ENCODE measurements at regions not wholly inside any gene's neighbourhood (a gene's known extent, or its start where the extent isn't known, plus 50 kb on each side); places are given as distances from the start of the nearest gene placed in this dataset.
"Not testable (repeated sequence)": the region's sequence is repeated elsewhere in the genome, so short reads cannot be mapped to it uniquely, and the experiment has no call there.

- H3K36me3 ChIP-seq (ENCODE audit: control insufficient read depth in 2 of 2, insufficient read depth in 2 of 2, low read length in 1 of 2), result no peaks in the 10 kb centered on the region
- no peaks in the 10 kb centered on the region for H3K27me3 ChIP-seq (ENCODE audit: control insufficient read depth in 2 of 2, insufficient read depth in 1 of 2, low read length in 1 of 2)
- no peak overlapping the region for H3K4me3 ChIP-seq (ENCODE audit: low read length in 2 of 2)
- DNase-seq (ENCODE audit: low read depth in 6 of 9, low spot score in 9 of 9), result no peak
- H3K27ac ChIP-seq (ENCODE audit: low read depth in 1 of 2, low read length in 1 of 2), result no peak overlapping the region
- H3K4me1 ChIP-seq (ENCODE audit: control insufficient read depth in 2 of 2, insufficient read depth in 2 of 2, low read length in 2 of 2), result no peaks in the 10 kb centered on the region
- H3K9me3 ChIP-seq (ENCODE audit: control insufficient read depth in 2 of 2, insufficient read depth in 1 of 2, low read length in 1 of 2), result peaks cover 4 to 42% of the 10 kb centered on the region in 2 donors
- 47% methylated on average over 57 of the region's 57 CpGs for WGBS
Observed at GRCh38 chr20:29409833-29410805, 1847.3 kb upstream of the DEFB115 start.

- Histone ChIP-seq H3K27me3 (ENCODE audit: control insufficient read depth in 2 of 2, insufficient read depth in 1 of 2, low read length in 1 of 2) (no peaks in the 10 kb centered on the region), H3K9me3 (ENCODE audit: control insufficient read depth in 2 of 2, insufficient read depth in 1 of 2, low read length in 1 of 2) (peaks cover 4 to 46% of the 10 kb centered on the region in 2 donors), H3K27ac (ENCODE audit: low read depth in 1 of 2, low read length in 1 of 2) (no peak overlapping the region), H3K4me1 (ENCODE audit: control insufficient read depth in 2 of 2, insufficient read depth in 2 of 2, low read length in 2 of 2) (no peaks in the 10 kb centered on the region), H3K4me3 (ENCODE audit: low read length in 2 of 2) (no peak overlapping the region), H3K36me3 (ENCODE audit: control insufficient read depth in 2 of 2, insufficient read depth in 2 of 2, low read length in 1 of 2) (no peaks in the 10 kb centered on the region)
- no peak for DNase-seq (ENCODE audit: low read depth in 6 of 9, low spot score in 9 of 9)
- 51% methylated on average over 44 of the region's 44 CpGs for WGBS
Observed at GRCh38 chr20:29410806-29411457, 1846.5 kb upstream of the DEFB115 start.

GRCh38 chr20:29411458-29411820 is 1846.0 kb upstream of the DEFB115 start:
- H3K27me3 ChIP-seq (ENCODE audit: control insufficient read depth in 2 of 2, insufficient read depth in 1 of 2, low read length in 1 of 2); H3K27ac ChIP-seq (ENCODE audit: low read depth in 1 of 2, low read length in 1 of 2); DNase-seq (ENCODE audit: low read depth in 6 of 9, low spot score in 9 of 9); H3K36me3 ChIP-seq (ENCODE audit: control insufficient read depth in 2 of 2, insufficient read depth in 2 of 2, low read length in 1 of 2); H3K4me3 ChIP-seq (ENCODE audit: low read length in 2 of 2); H3K4me1 ChIP-seq (ENCODE audit: control insufficient read depth in 2 of 2, insufficient read depth in 2 of 2, low read length in 2 of 2): not testable (repeated sequence)
- peaks cover 4 to 48% of the 10 kb centered on the region in 2 donors for H3K9me3 ChIP-seq (ENCODE audit: control insufficient read depth in 2 of 2, insufficient read depth in 1 of 2, low read length in 1 of 2)
- 57% methylated on average over 30 of the region's 30 CpGs for WGBS

GRCh38 chr20:29419378-29419777 is 1838.1 kb upstream of the DEFB115 start:
- no peak for DNase-seq (ENCODE audit: low read depth in 6 of 9, low spot score in 9 of 9)
- H3K9me3 ChIP-seq (ENCODE audit: control insufficient read depth in 2 of 2, insufficient read depth in 1 of 2, low read length in 1 of 2), result peaks cover 0 to 10% of the 10 kb centered on the region in 2 donors
- H3K36me3 ChIP-seq (ENCODE audit: control insufficient read depth in 2 of 2, insufficient read depth in 2 of 2, low read length in 1 of 2), result no peaks in the 10 kb centered on the region
- no peaks in the 10 kb centered on the region for H3K4me1 ChIP-seq (ENCODE audit: control insufficient read depth in 2 of 2, insufficient read depth in 2 of 2, low read length in 2 of 2)
- no peak overlapping the region for H3K27ac ChIP-seq (ENCODE audit: low read depth in 1 of 2, low read length in 1 of 2)
- no peaks in the 10 kb centered on the region for H3K27me3 ChIP-seq (ENCODE audit: control insufficient read depth in 2 of 2, insufficient read depth in 1 of 2, low read length in 1 of 2)
- H3K4me3 ChIP-seq (ENCODE audit: low read length in 2 of 2), result no peak overlapping the region

GRCh38 chr20:29427201-29428060 is 1830.0 kb upstream of the DEFB115 start:
- H3K27me3 ChIP-seq (ENCODE audit: control insufficient read depth in 2 of 2, insufficient read depth in 1 of 2, low read length in 1 of 2), result no peaks in the 10 kb centered on the region
- H3K4me3 ChIP-seq (ENCODE audit: low read length in 2 of 2), result no peak overlapping the region
- H3K36me3 ChIP-seq (ENCODE audit: control insufficient read depth in 2 of 2, insufficient read depth in 2 of 2, low read length in 1 of 2), result no peaks in the 10 kb centered on the region
- 47% methylated on average over 38 of the region's 38 CpGs for WGBS
- peaks cover 0 to 8% of the 10 kb centered on the region in 2 donors for H3K9me3 ChIP-seq (ENCODE audit: control insufficient read depth in 2 of 2, insufficient read depth in 1 of 2, low read length in 1 of 2)
- H3K27ac ChIP-seq (ENCODE audit: low read depth in 1 of 2, low read length in 1 of 2), result no peak overlapping the region
- no peaks in the 10 kb centered on the region for H3K4me1 ChIP-seq (ENCODE audit: control insufficient read depth in 2 of 2, insufficient read depth in 2 of 2, low read length in 2 of 2)
- no peak for DNase-seq (ENCODE audit: low read depth in 6 of 9, low spot score in 9 of 9)

GRCh38 chr20:29430531-29430930 is 1826.9 kb upstream of the DEFB115 start:
- peaks cover 0 to 8% of the 10 kb centered on the region in 2 donors for H3K9me3 ChIP-seq (ENCODE audit: control insufficient read depth in 2 of 2, insufficient read depth in 1 of 2, low read length in 1 of 2)
- H3K36me3 ChIP-seq (ENCODE audit: control insufficient read depth in 2 of 2, insufficient read depth in 2 of 2, low read length in 1 of 2), result no peaks in the 10 kb centered on the region
- H3K27ac ChIP-seq (ENCODE audit: low read depth in 1 of 2, low read length in 1 of 2), result no peak overlapping the region
- WGBS, result 42% methylated on average over 43 of the region's 43 CpGs
- no peaks in the 10 kb centered on the region for H3K27me3 ChIP-seq (ENCODE audit: control insufficient read depth in 2 of 2, insufficient read depth in 1 of 2, low read length in 1 of 2)
- H3K4me1 ChIP-seq (ENCODE audit: control insufficient read depth in 2 of 2, insufficient read depth in 2 of 2, low read length in 2 of 2), result no peaks in the 10 kb centered on the region
- H3K4me3 ChIP-seq (ENCODE audit: low read length in 2 of 2), result no peak overlapping the region
- DNase-seq (ENCODE audit: low read depth in 6 of 9, low spot score in 9 of 9), result no peak

GRCh38 chr20:29440721-29441120 is 1816.7 kb upstream of the DEFB115 start:
- H3K27ac ChIP-seq (ENCODE audit: low read depth in 1 of 2, low read length in 1 of 2); H3K4me1 ChIP-seq (ENCODE audit: control insufficient read depth in 2 of 2, insufficient read depth in 2 of 2, low read length in 2 of 2); H3K9me3 ChIP-seq (ENCODE audit: control insufficient read depth in 2 of 2, insufficient read depth in 1 of 2, low read length in 1 of 2); H3K36me3 ChIP-seq (ENCODE audit: control insufficient read depth in 2 of 2, insufficient read depth in 2 of 2, low read length in 1 of 2); H3K27me3 ChIP-seq (ENCODE audit: control insufficient read depth in 2 of 2, insufficient read depth in 1 of 2, low read length in 1 of 2); DNase-seq (ENCODE audit: low read depth in 6 of 9, low spot score in 9 of 9); H3K4me3 ChIP-seq (ENCODE audit: low read length in 2 of 2): not testable (repeated sequence)
- WGBS, result 80% methylated on average over 3 of the region's 3 CpGs

GRCh38 chr20:29443206-29443781 is 1814.2 kb upstream of the DEFB115 start:
- not testable (repeated sequence) for H3K4me3 ChIP-seq (ENCODE audit: low read length in 2 of 2); H3K27me3 ChIP-seq (ENCODE audit: control insufficient read depth in 2 of 2, insufficient read depth in 1 of 2, low read length in 1 of 2); H3K36me3 ChIP-seq (ENCODE audit: control insufficient read depth in 2 of 2, insufficient read depth in 2 of 2, low read length in 1 of 2); H3K4me1 ChIP-seq (ENCODE audit: control insufficient read depth in 2 of 2, insufficient read depth in 2 of 2, low read length in 2 of 2); H3K27ac ChIP-seq (ENCODE audit: low read depth in 1 of 2, low read length in 1 of 2)
- H3K9me3 ChIP-seq (ENCODE audit: control insufficient read depth in 2 of 2, insufficient read depth in 1 of 2, low read length in 1 of 2), result peaks cover 0 to 13% of the 10 kb centered on the region in 2 donors
- DNase-seq (ENCODE audit: low read depth in 6 of 9, low spot score in 9 of 9), result peak in 1 of 9 donors; percentile 5
- 22% methylated on average over 7 of the region's 7 CpGs for WGBS

Measured in thymus (tissue), 11 donors.